ENCODE measurements at regions not wholly inside any gene's neighbourhood (a gene's known extent, or its start where the extent isn't known, plus 50 kb on each side); places are given as distances from the start of the nearest gene placed in this dataset.

DNA sequence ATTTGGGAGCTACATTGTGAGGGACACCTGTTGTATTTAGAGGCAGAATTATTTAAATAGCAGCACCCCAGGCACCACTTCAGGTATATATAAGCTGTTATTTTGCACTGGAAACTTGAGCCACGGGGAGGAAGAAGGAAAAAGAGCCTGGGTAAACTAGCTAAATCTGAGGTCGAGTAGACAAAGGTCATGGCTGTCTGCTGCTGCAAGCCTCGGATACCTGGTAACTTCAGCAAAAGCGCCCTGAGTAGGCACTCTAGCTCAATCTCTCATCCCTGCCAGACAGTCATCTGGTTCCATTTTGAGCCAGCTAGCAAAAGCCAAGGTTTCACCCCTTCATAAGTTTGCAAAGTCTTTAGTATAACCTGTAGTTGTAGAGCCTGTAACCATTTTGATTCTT lies 101.9 kb upstream of the ZNF644 start:
- Histone ChIP-seq H4K20me1 (ENCODE audit: insufficient read depth) (no peaks in the 10 kb centered on the region), H3K27me3 (ENCODE audit: insufficient read depth, low read depth) (no peaks in the 10 kb centered on the region), H3K27ac (no peak overlapping the region), H3K4me1 (replicated peaks; ENCODE audit: insufficient read depth) (peaks cover 35% of the 10 kb centered on the region), H3F3A (ENCODE audit: insufficient read depth, low read depth) (peaks cover 29% of the 10 kb centered on the region), H3K9me2 (ENCODE audit: insufficient read depth) (no peaks in the 10 kb centered on the region), H2AFZ (no peak overlapping the region), H3K9me3 (ENCODE audit: insufficient read depth, low read depth) (no peaks in the 10 kb centered on the region), H3K36me3 (ENCODE audit: low read depth) (no peaks in the 10 kb centered on the region), H3K4me3 (no peak overlapping the region), H3K79me2 (ENCODE audit: low read depth) (no peaks in the 10 kb centered on the region), H3K4me2 (no peak overlapping the region)
- TF ChIP-seq, protein P1, sequence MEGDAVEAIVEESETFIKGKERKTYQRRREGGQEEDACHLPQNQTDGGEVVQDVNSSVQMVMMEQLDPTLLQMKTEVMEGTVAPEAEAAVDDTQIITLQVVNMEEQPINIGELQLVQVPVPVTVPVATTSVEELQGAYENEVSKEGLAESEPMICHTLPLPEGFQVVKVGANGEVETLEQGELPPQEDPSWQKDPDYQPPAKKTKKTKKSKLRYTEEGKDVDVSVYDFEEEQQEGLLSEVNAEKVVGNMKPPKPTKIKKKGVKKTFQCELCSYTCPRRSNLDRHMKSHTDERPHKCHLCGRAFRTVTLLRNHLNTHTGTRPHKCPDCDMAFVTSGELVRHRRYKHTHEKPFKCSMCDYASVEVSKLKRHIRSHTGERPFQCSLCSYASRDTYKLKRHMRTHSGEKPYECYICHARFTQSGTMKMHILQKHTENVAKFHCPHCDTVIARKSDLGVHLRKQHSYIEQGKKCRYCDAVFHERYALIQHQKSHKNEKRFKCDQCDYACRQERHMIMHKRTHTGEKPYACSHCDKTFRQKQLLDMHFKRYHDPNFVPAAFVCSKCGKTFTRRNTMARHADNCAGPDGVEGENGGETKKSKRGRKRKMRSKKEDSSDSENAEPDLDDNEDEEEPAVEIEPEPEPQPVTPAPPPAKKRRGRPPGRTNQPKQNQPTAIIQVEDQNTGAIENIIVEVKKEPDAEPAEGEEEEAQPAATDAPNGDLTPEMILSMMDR (conservative IDR thresholded peaks at IDR 0.05), result no peak
- TF ChIP-seq EZH2 (IDR thresholded peaks at IDR 0.05; ENCODE audit: low read depth), result no peak
- no peak for DNase-seq
- intact Hi-C loops (cut with micrococcal nuclease; ENCODE audit: unreplicated experiment), result no loop called here
- no TSS peak for BruUV-seq (replicated peaks)
- ChIA-PET CTCF (no interaction called here), POLR2A (ENCODE audit: unreplicated experiment) (no interaction called here)

DNA sequence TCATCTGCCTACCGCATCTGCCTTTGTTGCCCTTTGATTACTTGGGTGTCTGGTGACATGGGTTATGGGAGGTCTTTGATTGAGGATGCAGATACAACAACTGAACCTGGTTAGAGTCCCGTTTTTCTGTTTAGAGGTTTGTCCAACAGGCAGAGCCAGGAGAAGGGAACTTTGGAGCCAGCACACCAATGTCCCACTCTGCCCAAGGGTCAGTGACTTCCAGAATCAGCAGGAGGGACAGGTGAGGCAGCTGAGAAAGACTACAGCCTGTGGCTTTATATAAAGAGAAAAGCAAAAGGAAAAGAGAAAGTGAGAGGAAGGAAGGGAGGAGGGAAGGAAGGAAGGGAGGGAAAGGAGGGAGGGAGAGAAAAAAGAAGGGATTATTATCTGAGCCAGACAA lies 101.5 kb upstream of the ZNF644 start:
- Histone ChIP-seq H3K4me3 (no peak overlapping the region), H3K4me1 (replicated peaks; ENCODE audit: insufficient read depth) (peaks cover 35% of the 10 kb centered on the region), H3K4me2 (no peak overlapping the region), H3F3A (ENCODE audit: insufficient read depth, low read depth) (peaks cover 29% of the 10 kb centered on the region), H3K27ac (no peak overlapping the region), H3K9me2 (ENCODE audit: insufficient read depth) (no peaks in the 10 kb centered on the region), H3K36me3 (ENCODE audit: low read depth) (no peaks in the 10 kb centered on the region), H2AFZ (0 out of 2 replicates have a peak overlapping the region, but pooled peaks have one; percentile 12), H3K9me3 (ENCODE audit: insufficient read depth, low read depth) (no peaks in the 10 kb centered on the region), H4K20me1 (ENCODE audit: insufficient read depth) (no peaks in the 10 kb centered on the region), H3K79me2 (ENCODE audit: low read depth) (no peaks in the 10 kb centered on the region), H3K27me3 (ENCODE audit: insufficient read depth, low read depth) (no peaks in the 10 kb centered on the region)
- ChIA-PET POLR2A (ENCODE audit: unreplicated experiment) (no interaction called here), CTCF (no interaction called here)
- no peak for DNase-seq
- intact Hi-C loops (cut with micrococcal nuclease; ENCODE audit: unreplicated experiment), result no loop called here
- BruUV-seq (replicated peaks), result no TSS peak
- TF ChIP-seq EZH2 (IDR thresholded peaks at IDR 0.05; ENCODE audit: low read depth), result no peak
- TF ChIP-seq, protein P1 (conservative IDR thresholded peaks at IDR 0.05), result no peak

DNA sequence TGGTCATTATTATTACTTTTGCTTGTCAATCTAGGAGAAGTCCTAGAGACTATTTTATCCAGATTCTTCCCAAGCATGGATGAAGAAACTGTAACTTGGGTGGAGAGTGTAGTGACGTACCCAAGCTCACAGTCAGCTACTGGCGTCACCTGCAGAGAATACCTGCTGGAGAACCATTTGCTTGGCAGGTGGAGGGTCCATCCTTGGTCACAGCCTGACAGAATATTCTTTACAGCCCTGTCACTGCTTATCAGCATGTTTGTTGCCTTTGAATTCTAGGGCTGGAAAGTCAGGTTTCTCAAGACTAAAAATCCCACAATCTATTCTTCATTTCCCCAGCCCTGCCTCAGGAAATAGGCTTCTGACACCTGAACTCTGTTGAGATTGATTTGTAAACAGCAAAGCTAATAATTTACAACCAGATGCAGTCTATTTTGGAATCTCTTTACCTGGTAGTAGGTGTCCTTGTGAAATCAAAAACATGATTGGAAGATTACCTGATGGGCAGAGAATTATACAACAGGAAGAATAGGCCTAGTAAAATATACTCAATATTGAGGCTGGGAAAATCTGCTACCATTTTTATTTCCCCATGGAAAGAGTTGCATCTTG lies 100.4 kb upstream of the ZNF644 start:
- Histone ChIP-seq H3K9me3 (ENCODE audit: insufficient read depth, low read depth) (no peaks in the 10 kb centered on the region), H2AFZ (no peak overlapping the region), H3K4me1 (replicated peaks; ENCODE audit: insufficient read depth) (peaks cover 35% of the 10 kb centered on the region), H3K9me2 (ENCODE audit: insufficient read depth) (no peaks in the 10 kb centered on the region), H3K27me3 (ENCODE audit: insufficient read depth, low read depth) (no peaks in the 10 kb centered on the region), H3K4me3 (no peak overlapping the region), H3K27ac (peak overlapping the region; percentile 42; the same call in 1 of the 2 replicates), H3K36me3 (ENCODE audit: low read depth) (no peaks in the 10 kb centered on the region), H3K4me2 (no peak overlapping the region), H3K79me2 (ENCODE audit: low read depth) (no peaks in the 10 kb centered on the region), H3F3A (ENCODE audit: insufficient read depth, low read depth) (peaks cover 29% of the 10 kb centered on the region), H4K20me1 (ENCODE audit: insufficient read depth) (no peaks in the 10 kb centered on the region)
- DNase-seq, result no peak
- ChIA-PET CTCF (interaction anchor here (0.6 kb wide), 1 partner anchor 271 kb away, joined by 4 read pairs; no protein-coding TSS in a partner anchor), POLR2A (ENCODE audit: unreplicated experiment) (no interaction called here)
- intact Hi-C loops (cut with micrococcal nuclease; ENCODE audit: unreplicated experiment), result no loop called here
- TF ChIP-seq, protein P1 (conservative IDR thresholded peaks at IDR 0.05), result no peak
- TF ChIP-seq EZH2 (IDR thresholded peaks at IDR 0.05; ENCODE audit: low read depth), result no peak
- no TSS peak for BruUV-seq (replicated peaks)

Measured in PC-9 (cell line).